Endothelial cell of umbilical vein (primary cell): ENCODE measurements at regions not wholly inside any gene's neighbourhood (a gene's known extent, or its start where the extent isn't known, plus 50 kb on each side); places are given as distances from the start of the nearest gene placed in this dataset.
"Not testable (repeated sequence)": the region's sequence is repeated elsewhere in the genome, so short reads cannot be mapped to it uniquely, and the experiment has no call there.

Experiments used
- BruUV-seq: library from RNA; stranded (reverse); fragments of 400-500 nt; replicated peaks from 2 replicates; lab custom pipeline; 2021; lab: Mats Ljungman, UMichigan
- CTCF ChIA-PET: fragments of 300-600, 350-600 bp; sonication (Branson Sonifier 250); formaldehyde crosslinking; loops from one replicate; lab custom pipeline; 2021; ENCODE audit warnings: antibody characterized with exemption, inconsistent platforms; lab: Charles Lee
- POLR2A ChIA-PET: fragments of 300-600, 350-600 bp; sonication (Branson Sonifier 250); formaldehyde crosslinking; loops from one replicate; lab custom pipeline; 2021; ENCODE audit warnings: antibody characterized with exemption, inconsistent platforms; lab: Charles Lee
- DNase-seq: peaks from one replicate; pipeline ENCODE4 v3.0.0-alpha.2; 2011; ENCODE audit warnings: low read depth, low spot score
- FAIRE-seq: peaks from 2 replicates; lab custom pipeline; 2011; peaks lifted over from hg19 to GRCh38; lab: Jason Lieb, UNC
- H2AFZ ChIP-seq: 2 replicates; pipeline ENCODE4 v1.6.0; 2012; ENCODE audit warnings: low read depth, low read length, control low read depth, inconsistent platforms
- H3K27ac ChIP-seq: 2 replicates; pipeline ENCODE4 v1.5.1; 2011; ENCODE audit warnings: low read depth, mild to moderate bottlenecking, control low read depth, low read length, moderate library complexity; ENCODE audit not compliant: insufficient read depth
- H3K27me3 ChIP-seq, 2 experiments: 2 replicates each; pipeline versions ENCODE4 v1.6.0 to v1.6.1; 2011; ENCODE audit warnings: low read length in 2 of 2, mixed read lengths in 1 of 2; ENCODE audit not compliant: control insufficient read depth in 2 of 2, insufficient read depth in 2 of 2
- H3K36me3 ChIP-seq, 2 experiments: 2 replicates in 1 of 2; 3 replicates in 1 of 2; pipeline ENCODE4 v1.5.1; 2011; ENCODE audit warnings: low read length in 2 of 2, mild to moderate bottlenecking in 1 of 2, moderate library complexity in 1 of 2; ENCODE audit not compliant: control insufficient read depth in 2 of 2, insufficient read depth in 2 of 2; ENCODE audit errors: extremely low read depth in 1 of 2
- H3K4me1 ChIP-seq: 3 replicates; pipeline ENCODE4 v1.5.1; 2011; ENCODE audit warnings: mild to moderate bottlenecking, low read length; ENCODE audit not compliant: control insufficient read depth, insufficient read depth; ENCODE audit errors: extremely low read depth
- H3K4me2 ChIP-seq: 2 replicates; pipeline ENCODE4 v1.6.1; 2011; ENCODE audit warnings: low read length, control low read depth, mixed read lengths; ENCODE audit not compliant: insufficient read depth
- H3K4me3 ChIP-seq, 3 experiments: fragments of 200-600 bp in 1 of 3; sonication (generic), shearing (Covaris generic) in 1 of 3; replicated peaks in 1 of 3; 2 replicates each; pipeline ENCODE4 v1.5.1; 2011 to 2016; ENCODE audit warnings: control low read depth in 3 of 3, low read length in 3 of 3, mild to moderate bottlenecking in 2 of 3, inconsistent platforms in 1 of 3, low read depth in 1 of 3, moderate library complexity in 1 of 3; ENCODE audit not compliant: insufficient read depth in 1 of 3
- H3K79me2 ChIP-seq: 2 replicates; pipeline ENCODE4 v1.6.0; 2012; ENCODE audit warnings: low read length, inconsistent platforms; ENCODE audit not compliant: control insufficient read depth, insufficient read depth
- H3K9ac ChIP-seq: replicated peaks from 2 replicates; pipeline ENCODE3; 2011; ENCODE audit warnings: low read length, control low read depth; ENCODE audit not compliant: insufficient read depth; ENCODE audit errors: extremely low read depth
- H3K9me1 ChIP-seq: replicated peaks from 3 replicates; pipeline ENCODE4 v1.6.0; 2011; ENCODE audit warnings: mild to moderate bottlenecking, low read length; ENCODE audit not compliant: control insufficient read depth, insufficient read depth; ENCODE audit errors: extremely low read depth
- H3K9me3 ChIP-seq: replicated peaks from 2 replicates; pipeline ENCODE4 v1.5.1; 2012; ENCODE audit warnings: low read length, inconsistent platforms; ENCODE audit not compliant: control insufficient read depth, insufficient read depth
- H4K20me1 ChIP-seq: replicated peaks from 2 replicates; pipeline ENCODE3; 2011; ENCODE audit warnings: mild to moderate bottlenecking, low read length; ENCODE audit not compliant: control insufficient read depth, insufficient read depth; ENCODE audit errors: extremely low read depth
- CTCF ChIP-seq, 2 donors: IDR thresholded peaks; 1 replicate in 1 of 2; 2 replicates in 1 of 2; pipeline ENCODE4 v1.5.1; 2011; ENCODE audit warnings: low read length in 2 of 2, mild to moderate bottlenecking in 2 of 2, moderate library complexity in 2 of 2, control low read depth in 1 of 2, inconsistent platforms in 1 of 2, low read depth in 1 of 2; ENCODE audit not compliant: insufficient read depth in 1 of 2; ENCODE audit errors: extremely low read depth in 1 of 2
- EZH2 ChIP-seq: IDR thresholded peaks from 2 replicates; pipeline ENCODE4 v1.6.1; 2012; ENCODE audit warnings: borderline replicate concordance, low read depth, mild to moderate bottlenecking, moderate library complexity, low read length, inconsistent platforms; ENCODE audit not compliant: severe bottlenecking
- FOS ChIP-seq: IDR thresholded peaks from 2 replicates; pipeline ENCODE4 v1.6.1; 2011; ENCODE audit warnings: mild to moderate bottlenecking, low read length, moderate library complexity, borderline replicate concordance; ENCODE audit not compliant: insufficient read depth
- GATA2 ChIP-seq: IDR thresholded peaks from 2 replicates; pipeline ENCODE4 v1.7.0; 2011; ENCODE audit warnings: low read depth, mild to moderate bottlenecking, moderate library complexity, mixed read lengths, low read length; ENCODE audit not compliant: insufficient read length, insufficient read depth
- JUN ChIP-seq: IDR thresholded peaks from 2 replicates; pipeline ENCODE4 v1.6.1; 2011; ENCODE audit warnings: borderline replicate concordance, low read depth; ENCODE audit not compliant: insufficient read length, insufficient read depth
- MYC ChIP-seq: IDR thresholded peaks from one replicate; pipeline ENCODE4 v1.6.1; 2011; ENCODE audit warnings: mild to moderate bottlenecking, low read depth, low read length
- POLR2A ChIP-seq: IDR thresholded peaks from 2 replicates; pipeline ENCODE4 v1.6.1; 2012; ENCODE audit warnings: low read depth, mild to moderate bottlenecking, control low read depth, low read length
- POLR2AphosphoS5 ChIP-seq: IDR thresholded peaks from 2 replicates; pipeline ENCODE4 v1.6.1; 2012; ENCODE audit warnings: low read depth, mild to moderate bottlenecking, control low read depth, low read length, moderate library complexity; ENCODE audit not compliant: insufficient read depth
- dilution Hi-C: fragments of 300-500 bp; cut with MboI; formaldehyde crosslinking; loops from one replicate; pipeline ENCODE4 v1.15.0; 2019; ENCODE audit warnings: low sequenced_read_pairs; ENCODE audit not compliant: extremely low pct_ligation_motif_present
- intact Hi-C: fragments of 100-400 bp; cut with micrococcal nuclease; formaldehyde crosslinking; loops from one replicate; pipeline ENCODE4 v1.10.0; 2022
- TF ChIP-seq, protein P1 (sequence below): IDR thresholded peaks from 2 replicates; pipeline ENCODE4 v1.6.1; 2011; ENCODE audit not compliant: insufficient read depth, insufficient read length

- CTCF ChIA-PET = no interaction called here
- no TSS peak for BruUV-seq
- dilution Hi-C loops = no loop called here
These were observed 63.7 kb upstream of the SHLD1 start for GRCh38 chr20:5686384-5687105.

DNA sequence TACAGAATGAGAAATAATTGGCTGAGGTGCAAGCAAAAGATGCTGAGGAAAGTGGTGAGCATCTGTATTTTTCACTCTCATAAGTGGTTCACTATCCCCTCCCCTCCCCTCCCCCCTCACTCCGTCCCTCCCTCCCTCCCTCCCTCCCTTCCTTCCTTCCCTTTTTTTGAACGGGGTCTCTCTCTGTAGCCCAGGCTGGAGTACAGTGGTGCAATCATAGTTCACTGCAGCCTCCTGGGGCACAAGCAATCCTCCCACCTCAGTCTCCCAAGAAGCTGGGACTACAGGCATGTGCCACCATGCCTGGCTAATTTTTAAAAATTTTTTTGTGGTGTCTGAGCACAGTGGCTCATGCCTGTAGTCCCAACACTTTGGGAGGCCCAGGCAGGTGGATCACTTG, 67.6 kb upstream of the SHLD1 start:
- intact Hi-C loops, POLR2A ChIA-PET, H3K27ac ChIP-seq, H3K9me1 ChIP-seq, BruUV-seq, H3K4me1 ChIP-seq, H3K9me3 ChIP-seq, H2AFZ ChIP-seq, H3K27me3 ChIP-seq, FAIRE-seq, DNase-seq, H4K20me1 ChIP-seq, H3K4me3 ChIP-seq, H3K36me3 ChIP-seq, dilution Hi-C loops, H3K4me2 ChIP-seq, H3K79me2 ChIP-seq, H3K9ac ChIP-seq: not testable (repeated sequence)
- CTCF ChIA-PET = interaction anchor here (0.9 to 1.2 kb wide), 2 partner anchors 9 to 105 kb away, joined by 3 to 4 read pairs; no protein-coding TSS in a partner anchor

More at GRCh38 chr20:5686384-5687105, 63.7 kb upstream of the SHLD1 start:
- POLR2A ChIA-PET = no interaction called here
- intact Hi-C loops = no loop called here
- no peaks in the 10 kb centered on the region for H3K9me1 ChIP-seq
- no peak overlapping the region for H2AFZ ChIP-seq
- H3K27ac ChIP-seq = no peak overlapping the region
- H4K20me1 ChIP-seq = no peaks in the 10 kb centered on the region
- no peaks in the 10 kb centered on the region for H3K79me2 ChIP-seq
- no peaks in the 10 kb centered on the region for H3K9me3 ChIP-seq
- no peaks in the 10 kb centered on the region for H3K36me3 ChIP-seq
- FAIRE-seq (no peak), DNase-seq (no peak)
- H3K4me1 ChIP-seq = no peaks in the 10 kb centered on the region
- no peak overlapping the region for H3K9ac ChIP-seq
- TF ChIP-seq JUN (no peak), POLR2AphosphoS5 (no peak), CTCF (IDR thresholded peaks at IDR 0.05; ENCODE audit: extremely low read depth in 1 of 2, insufficient read depth in 1 of 2, low read depth in 1 of 2, low read length in 2 of 2) (no peak), POLR2A (no peak), GATA2 (no peak), MYC (no peak), FOS (no peak), EZH2 (no peak)
- TF ChIP-seq, protein P1, sequence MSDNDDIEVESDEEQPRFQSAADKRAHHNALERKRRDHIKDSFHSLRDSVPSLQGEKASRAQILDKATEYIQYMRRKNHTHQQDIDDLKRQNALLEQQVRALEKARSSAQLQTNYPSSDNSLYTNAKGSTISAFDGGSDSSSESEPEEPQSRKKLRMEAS = no peak
- no peak overlapping the region for H3K4me2 ChIP-seq
- no peak overlapping the region for H3K4me3 ChIP-seq
- no peaks in the 10 kb centered on the region for H3K27me3 ChIP-seq
